ENCODE measurements at regions not wholly inside any gene's neighbourhood (a gene's known extent, or its start where the extent isn't known, plus 50 kb on each side); places are given as distances from the start of the nearest gene placed in this dataset.

DNA sequence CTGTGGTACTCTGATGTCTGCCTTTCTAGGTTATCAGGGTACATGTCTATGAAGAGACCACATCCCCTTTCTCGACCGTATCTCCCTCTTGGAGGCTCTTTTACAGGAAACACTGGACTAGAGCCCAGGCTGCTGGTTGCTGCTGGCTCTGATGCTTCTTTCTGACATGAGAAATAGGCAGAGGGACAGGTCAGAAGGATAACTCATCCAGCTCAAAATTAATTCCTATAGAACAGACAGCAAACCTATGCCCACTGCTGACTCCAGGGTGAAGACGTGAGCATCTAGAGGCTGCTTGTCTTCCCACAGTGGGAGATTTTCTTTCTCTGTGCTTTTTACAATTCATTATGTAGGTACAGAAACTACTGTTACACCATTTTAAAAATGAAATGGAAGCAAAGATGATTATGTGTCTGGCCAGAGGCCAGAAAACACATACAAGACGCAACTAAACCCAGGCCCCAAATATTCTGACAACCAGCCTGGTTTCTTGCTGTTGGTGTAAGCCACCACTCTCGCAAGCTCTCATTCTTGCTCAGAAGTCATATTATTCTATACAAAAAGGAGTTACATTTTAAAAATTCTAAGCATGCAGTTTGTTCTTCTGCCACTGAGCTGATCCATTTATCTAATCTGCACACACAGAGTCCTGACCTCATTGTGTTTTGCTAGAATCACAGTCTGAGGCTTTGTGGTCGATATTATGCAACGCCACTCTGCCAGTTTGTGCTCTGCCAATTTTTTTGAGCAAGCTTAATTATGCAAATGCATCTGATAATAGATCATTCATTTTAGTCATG lies 424.3 kb downstream of the KIF20B start:
- no peak for DNase-seq (ENCODE audit: low read depth)

DNA sequence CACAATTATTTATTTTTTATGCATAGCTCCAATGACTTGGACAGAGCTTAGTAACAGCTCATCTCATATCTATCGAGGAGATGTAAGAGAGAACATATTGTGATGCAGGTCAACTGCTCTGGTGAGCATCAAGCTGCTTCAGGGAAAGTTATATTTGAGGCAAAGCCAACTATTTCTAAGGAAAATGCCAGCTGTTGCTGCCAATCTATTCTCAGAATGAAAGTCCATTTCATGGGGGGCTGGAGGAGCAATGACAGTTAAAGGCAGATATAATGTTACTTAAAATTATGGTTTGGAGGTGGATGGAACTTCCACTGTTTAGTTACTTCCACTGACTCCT lies 424.8 kb downstream of the KIF20B start:
- DNase-seq (ENCODE audit: low read depth): no peak

DNA sequence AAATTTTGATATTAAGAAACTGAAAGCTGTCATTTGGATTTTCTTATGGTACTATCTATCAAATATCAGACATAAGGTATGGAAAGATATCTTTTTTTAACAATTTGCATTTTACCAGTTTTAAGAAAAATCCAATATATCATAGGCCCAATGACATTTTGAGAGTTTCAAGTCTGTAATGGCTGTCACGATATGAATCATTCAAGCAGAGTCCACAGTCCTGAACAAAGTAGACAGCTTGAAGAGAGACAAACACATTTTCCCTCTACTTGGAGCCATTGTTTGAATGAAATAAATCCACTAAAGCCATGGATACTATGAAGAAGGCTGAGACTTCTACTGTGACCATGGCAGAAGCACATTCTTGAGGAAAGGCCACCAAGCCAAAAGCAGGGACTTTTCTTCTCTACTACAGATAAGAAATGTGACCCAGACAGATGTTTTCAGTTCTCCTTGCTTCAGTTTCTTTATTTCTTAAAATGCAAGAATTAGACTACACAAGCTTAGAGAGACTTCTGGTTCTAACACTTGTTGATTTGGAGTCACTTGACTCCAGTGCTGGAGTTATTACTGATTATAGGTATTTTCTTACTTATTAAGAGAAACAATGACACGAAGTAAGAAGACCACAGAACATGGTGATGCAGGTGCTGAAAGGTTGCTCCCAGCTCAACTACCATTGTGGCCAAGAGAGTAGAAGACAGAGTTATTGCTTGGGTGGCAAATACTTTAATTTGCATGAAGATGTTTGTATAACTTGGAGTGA lies 429.1 kb downstream of the KIF20B start:
- no peak for DNase-seq (ENCODE audit: low read depth)

DNA sequence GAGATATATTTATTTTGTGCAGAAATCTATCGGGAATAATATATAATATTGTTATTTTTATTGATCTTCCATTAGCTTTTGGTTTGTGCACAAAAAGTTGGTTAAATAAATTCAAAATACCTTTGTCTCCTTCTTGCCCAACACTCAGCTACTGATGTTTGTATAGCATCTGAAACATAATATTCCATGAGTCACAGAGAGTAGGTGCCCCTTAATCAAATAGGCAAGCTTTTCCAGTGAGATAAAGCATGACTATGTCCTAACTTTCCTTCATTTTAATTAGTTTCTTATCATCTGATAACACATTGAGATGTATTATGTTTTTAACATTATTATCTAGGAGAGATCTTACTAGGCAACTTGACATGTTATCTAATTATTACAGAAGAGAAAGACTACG lies 432.2 kb downstream of the KIF20B start:
- no peak for DNase-seq (ENCODE audit: low read depth)

DNA sequence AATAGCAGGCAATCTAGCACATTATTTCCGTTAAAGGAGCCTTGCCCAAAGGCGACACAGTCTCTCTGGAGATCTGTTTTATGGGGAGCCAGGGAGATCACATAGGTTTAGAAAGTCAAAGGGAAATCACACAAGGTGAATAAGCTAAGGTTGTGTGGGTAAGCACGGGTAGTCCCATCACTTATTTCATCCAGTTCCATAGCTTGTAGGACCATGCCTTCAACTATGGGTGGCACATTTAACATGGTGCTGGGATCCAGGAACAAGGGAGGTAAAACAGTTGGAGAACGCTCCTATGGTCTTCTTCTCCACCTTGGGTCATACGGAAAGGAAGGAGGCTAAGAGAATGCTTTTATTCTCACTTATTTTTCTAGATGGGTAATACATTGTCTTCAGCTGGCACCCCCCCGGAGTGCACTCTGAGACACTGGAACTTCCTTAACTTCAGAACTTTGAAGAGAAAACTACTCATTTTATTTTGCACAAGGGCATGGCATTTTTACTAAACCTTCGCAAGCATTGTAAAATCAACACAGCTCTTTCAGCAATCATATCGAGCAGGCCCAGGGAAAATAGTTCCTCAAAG lies 435.4 kb downstream of the KIF20B start:
- DNase-seq (ENCODE audit: low read depth): no peak

DNA sequence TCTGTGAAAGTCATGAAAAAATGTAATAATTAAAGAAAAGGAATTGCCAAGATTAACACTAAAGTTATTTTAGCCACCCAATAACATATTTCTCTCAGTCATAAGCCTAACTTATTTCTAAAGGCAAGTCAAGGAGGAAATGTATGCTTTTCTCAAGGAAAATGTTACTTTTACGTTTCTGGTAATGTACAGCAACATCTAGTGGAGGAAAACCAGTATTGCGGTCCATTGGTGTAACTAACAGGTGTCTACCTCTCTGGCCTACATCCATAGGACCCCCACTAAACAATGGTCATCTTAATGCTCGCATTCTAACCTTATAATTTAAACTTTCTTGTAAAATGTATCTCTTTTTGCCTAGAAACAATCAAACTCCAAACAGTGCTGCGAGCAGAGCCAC lies 437.5 kb downstream of the KIF20B start:
- DNase-seq (ENCODE audit: low read depth): no peak

DNA sequence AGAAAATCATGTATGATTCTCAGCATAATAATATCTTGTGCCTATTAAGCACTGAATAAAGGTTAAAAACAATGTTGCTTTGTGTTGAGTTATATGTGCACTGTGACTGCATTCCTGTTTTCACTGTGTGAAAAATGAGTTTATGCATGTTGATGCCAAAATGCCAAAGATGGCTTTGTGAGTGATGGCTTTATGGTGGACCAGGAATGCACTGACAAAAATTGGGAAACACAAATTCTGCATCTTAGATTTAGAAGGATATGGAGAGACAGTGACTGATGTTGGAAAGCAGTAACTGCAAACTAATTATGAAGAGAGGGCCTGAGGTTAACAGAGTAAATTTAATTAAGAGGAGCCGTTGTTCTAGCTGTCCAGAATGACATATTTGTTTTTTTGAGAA lies 440.4 kb downstream of the KIF20B start:
- no peak for DNase-seq (ENCODE audit: low read depth)

DNA sequence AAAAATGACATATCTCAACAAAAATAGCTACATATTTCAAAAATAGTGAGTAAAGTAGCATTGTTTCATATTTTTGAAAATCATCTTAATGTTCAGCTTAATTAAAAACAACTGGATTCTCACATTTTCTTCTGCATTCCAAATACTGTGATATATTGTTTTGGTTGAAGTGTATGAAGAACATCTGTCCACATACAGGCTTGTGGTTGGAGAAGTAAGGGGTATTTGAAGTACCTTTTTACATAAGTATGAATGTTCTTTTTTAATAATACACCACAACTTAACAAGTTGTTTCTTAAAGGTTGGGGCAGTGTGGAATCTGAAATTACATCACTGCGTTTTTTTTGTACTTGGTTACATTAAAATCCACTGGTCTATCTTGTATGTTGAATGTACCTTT lies 442.5 kb downstream of the KIF20B start:
- DNase-seq (ENCODE audit: low read depth): no peak

DNA sequence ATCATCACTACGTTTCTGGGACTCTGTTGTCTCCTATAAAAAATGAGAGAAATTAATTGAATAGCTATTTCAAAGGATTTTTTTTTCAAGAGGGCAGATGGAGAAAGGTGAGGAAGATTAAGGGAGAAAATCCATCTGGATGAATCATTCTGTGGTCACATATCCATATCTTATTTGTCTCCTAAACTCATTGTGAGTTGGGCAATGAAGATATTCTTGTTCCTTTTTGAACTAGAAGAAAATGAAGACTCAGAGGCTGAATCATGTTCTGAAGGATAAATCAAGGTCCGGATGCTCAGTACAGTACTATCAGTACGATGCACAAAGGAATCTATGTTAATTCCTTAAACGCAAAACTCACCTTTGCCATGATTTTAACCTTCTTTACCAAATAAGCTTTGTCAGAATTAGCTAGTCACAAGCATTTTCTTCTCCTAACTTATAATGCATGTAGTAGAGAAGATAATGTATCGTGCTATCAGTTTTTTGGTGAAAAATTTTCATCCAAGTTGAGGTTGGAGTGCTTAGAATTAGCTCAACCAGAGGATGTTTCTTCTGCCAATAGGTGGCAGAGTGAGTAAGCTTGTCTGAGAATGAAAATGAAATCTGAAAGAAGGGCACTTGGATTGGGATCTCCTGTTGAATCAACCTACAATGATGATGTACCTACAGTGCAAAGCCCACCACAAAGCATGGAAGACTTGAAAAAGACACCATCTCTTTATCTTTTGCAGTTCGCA lies 446.9 kb downstream of the KIF20B start:
- no peak for DNase-seq (ENCODE audit: low read depth)

DNA sequence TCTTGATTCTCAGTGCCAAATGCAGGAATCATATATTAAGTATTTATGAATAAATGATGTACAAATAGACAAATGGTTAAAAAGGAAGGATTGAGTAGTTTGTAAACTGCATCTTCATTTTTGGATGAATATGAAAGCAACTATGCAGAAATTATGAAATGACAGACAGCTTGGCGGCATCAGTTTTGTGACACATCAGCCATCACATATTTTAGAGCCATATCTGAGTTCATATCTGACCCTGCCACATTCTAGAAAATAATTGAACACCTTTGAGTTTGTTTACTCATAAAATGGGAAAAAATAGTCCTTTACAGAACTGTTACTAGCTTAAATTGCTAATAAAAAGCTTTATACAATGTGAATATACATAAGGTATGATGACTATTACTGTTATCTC lies 448.2 kb downstream of the KIF20B start:
- DNase-seq (ENCODE audit: low read depth): no peak

DNA sequence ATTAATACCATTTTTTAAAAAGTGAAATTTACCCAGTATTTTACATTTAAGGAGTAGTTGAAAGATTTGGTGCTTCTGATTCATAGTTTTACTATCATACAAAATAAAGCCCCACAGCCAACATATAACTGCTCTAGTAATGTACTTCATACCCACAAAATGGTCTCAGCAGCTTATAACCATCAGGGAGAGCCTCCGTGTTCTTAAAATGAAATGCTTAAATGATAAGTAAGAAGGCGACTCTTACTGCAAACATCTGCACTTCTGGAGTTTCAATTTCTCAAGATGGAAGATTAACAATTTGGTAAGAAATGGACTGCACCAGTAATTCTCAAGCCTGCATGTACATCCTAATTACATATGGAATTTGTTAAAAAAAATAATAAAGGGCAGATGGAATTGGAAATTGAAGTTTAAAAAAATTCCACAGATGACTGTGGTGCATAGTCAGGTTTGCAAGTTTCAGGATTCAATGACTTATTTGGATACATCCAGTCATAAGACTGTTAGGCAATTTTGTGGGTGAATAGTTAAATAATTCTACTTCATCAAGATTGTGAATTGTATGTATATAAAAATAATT lies 461.0 kb downstream of the KIF20B start:
- DNase-seq (ENCODE audit: low read depth): no peak

DNA sequence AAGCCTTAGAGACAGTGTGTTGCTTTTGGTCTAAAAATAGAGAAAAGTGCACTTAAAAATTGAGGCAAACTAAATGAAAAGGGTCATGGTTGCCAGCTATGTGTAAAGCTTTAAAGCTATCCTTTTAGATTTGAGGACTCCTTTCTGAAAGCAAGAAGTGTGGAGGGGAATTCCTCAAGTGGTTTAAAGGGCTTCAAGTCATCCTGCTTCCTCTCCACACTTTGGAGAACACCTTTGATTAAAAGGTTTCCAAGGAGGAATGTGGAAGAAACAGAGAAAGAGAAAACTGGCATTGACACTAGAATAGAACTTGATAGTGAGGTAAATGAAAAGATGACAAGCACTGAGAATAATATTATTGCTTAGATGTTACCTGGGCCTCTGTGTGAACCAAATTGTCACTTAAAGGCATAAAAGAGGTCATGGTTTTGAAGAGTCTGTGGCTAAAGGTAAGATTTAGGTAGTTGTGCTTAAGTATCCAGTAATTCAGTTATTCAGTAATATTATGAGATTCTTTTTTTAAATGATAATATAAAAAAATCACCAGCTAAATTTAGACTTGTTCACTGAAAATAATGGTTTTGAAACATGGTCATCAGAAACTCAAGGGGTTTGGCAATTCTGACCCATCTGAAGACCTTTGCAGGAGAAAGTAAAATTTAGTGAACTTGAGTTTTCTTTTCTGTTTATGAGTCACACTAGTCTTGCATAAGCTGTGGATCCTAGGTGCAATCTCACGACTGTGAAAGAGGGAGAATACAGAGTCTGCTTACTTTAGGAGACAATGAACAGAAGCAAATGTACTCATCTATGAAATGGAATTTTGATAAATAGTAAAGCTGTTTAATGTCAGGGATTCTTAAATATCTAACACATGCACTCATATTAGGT lies 466.0 kb downstream of the KIF20B start:
- DNase-seq (ENCODE audit: low read depth): no peak

DNA sequence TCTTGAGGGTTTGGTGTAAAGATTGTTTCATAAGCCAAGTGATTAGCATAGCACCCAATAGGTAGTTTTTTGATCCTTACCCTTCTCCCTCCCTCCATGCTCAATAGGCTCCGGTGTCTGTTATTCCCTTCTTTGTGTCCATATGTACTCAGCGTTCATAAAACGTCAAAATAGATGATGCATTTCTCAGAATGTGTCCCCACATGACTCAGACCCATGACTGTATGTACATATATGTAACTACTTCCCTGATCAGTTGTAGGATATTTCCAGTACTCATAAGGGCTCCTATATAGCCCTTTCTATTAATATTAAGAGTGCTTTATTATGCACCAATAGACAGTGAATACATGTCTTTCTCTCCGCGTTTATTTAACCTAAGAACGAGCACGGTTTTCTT lies 466.9 kb downstream of the KIF20B start:
- no peak for DNase-seq (ENCODE audit: low read depth)

DNA sequence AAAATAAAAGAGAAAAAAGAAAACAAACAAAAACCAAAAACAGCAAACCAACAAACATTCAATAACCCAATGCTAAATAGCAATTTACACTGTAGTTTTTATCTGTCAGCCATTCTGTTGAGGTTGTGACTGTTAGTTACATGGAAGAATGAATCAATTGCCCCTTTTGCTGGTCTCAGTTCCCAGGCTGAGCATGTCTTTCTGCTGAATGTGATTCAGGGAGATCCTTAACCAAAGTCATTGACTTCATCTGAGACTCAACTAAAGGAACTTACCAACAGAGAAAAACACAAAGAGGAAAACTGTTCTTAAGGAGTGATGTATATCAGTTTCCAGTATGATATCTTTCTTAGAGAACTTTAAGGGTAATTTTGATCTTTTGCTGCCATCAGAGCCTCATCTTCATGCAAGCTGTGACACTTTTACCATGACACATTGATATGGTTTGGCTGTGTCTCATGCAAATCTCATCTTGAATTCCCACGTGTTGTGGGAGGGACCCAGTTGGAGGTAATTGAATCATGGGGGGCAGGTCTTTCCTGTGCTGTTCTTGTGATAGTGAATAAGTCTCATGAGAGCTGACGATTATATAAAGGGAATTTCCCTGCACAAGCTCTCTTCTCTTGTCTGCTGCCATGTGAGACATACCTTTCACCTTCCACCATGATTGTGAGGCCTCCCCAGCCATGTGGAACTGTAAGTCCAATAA lies 469.8 kb downstream of the KIF20B start:
- no peak for DNase-seq (ENCODE audit: low read depth)

DNA sequence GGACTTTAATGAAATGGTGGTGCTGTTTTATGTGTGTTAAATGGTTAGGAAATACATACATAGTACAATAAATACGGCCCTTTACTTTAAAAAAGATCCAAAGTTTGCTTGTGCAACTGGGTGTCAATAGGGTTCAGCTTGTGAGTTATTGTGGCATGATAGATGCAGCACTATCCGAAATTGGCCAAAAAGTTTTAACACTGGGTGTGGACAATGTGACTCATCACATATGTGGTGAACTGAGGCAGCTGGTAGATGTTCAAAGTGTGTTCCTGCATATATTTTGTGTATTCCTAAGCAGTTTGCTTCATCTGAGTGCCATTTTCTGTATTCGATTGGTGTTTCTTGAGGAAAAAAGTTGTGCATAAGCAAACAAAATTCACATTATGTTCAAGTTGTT lies 473.1 kb downstream of the KIF20B start:
- DNase-seq (ENCODE audit: low read depth): no peak

DNA sequence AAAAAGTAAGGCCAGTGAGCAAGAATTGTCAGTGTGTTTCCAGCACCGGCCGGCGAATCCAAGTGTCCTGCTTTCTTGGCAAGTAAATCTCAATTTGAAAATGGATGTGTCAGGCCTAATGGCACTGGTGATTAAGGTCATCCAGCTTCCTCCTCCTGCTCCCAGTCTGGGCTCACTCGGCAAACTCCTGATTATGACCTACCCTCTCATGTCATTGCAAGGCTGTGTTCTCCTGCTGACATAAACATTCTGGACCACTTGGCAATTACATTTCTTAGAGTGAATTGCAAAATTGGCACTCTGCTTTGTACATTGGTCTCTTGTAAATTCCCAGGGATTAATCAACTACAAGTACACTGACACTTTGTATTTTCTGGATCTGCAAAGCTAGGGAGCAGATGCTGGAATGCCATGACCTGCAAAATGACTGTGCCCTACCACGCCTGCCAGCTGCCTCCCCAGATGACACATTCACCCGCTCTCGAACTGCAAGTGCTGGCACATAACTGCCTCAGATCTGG lies 473.8 kb downstream of the KIF20B start:
- no peak for DNase-seq (ENCODE audit: low read depth)

DNA sequence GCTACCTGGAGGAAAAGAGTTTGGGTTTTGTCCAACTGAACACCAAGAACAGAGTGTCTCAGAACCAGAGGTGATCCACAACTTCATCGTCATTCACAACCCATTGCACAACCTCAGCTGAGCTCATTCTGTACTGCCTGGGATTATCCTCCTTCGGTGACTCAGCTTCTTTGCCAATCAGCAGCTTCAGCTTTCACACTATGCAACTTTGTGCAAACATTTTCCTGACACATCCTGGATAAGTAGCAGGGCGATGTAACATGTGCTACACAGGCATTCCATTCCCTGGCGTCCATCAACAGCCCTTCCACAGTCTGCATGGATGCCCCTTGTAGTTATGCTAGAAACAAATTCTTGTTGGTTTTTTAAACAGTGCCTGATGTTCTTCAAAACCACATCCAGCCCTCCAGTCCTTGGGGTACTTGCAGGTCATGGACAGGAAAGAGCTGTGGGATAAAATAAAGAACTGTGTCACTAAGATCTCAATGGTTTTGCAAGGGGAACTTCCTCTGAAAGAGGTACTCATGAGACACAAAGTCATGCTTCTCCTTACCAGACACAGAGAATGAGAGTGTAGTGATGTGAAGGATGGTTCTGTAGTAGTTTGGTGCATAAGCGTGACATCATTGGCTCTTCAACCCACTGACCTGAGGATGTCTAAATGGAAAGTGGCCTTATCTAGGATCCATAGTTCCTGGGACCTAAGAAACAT lies 478.5 kb downstream of the KIF20B start:
- peak; percentile 46 for DNase-seq (ENCODE audit: low read depth)

DNA sequence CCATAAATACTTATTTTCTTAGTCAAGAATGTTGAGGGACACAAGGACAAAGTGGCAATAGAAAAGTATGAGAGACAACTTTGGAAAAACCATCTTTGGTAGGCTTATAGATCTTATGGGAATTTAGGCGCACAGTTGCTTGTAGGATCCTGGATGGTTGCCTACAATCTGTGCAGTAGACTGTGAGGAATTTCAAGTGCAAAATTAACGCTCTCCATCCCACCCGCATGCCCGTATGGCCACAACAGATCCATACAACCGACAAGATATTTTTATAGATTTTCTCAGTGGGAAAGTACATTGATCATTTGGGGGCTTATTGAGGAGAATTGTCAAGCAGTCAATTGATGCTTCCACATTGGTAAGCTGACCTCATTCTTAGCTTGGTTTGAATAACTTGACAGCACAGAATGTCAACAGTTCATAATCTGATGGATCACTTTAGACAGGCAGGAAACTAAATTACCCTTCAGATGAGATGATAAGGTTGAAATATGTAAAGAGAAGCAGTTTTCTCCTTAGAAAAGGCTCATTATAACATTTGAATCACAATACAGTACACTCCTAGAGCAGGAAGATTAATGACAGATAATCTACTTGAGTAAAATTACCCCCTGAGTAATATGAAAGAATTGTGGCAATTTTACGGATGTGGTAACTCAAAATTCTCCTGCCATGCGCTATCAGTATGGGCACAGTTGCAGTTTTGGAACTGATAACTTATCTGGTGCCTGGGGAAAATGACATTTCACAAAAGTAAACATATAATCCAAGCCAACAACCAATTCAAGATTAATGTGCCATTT lies 479.7 kb downstream of the KIF20B start:
- DNase-seq (ENCODE audit: low read depth): no peak

DNA sequence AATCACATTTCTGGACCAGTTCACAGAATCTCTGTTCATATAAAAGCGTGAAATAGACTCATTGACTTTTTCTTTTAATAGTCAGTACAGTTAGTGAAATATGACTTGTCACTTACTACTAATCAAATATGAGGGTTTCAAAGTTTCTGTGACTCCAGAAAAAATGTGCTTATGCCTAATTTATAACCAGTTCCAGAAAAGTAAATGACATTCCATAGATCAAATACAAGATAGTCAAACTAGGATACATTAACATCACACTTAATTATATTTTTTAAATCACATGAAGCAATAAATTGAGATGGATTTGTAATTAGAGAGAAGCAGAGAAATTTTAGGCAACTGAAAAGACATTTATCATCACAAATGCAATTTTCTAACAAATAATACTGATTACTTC lies 491.4 kb downstream of the KIF20B start:
- DNase-seq (ENCODE audit: low read depth): no peak

Measured in GM04503 (cell line).